DMS 273 (cell line): ENCODE measurements at regions not wholly inside any gene's neighbourhood (a gene's known extent, or its start where the extent isn't known, plus 50 kb on each side); places are given as distances from the start of the nearest gene placed in this dataset.
A peak's percentile ranks its signal among the peaks of the same experiment; 100 is the strongest.

Source experiments
- DNase-seq: peaks from one replicate; lab custom pipeline; 2025; ENCODE audit not compliant: unreplicated experiment; lab: John Stamatoyannopoulos, UW

- no peak for DNase-seq
Measured at GRCh38 chr6:135789375-135790050, 62.0 kb upstream of the PDE7B start.

- DNase-seq = no peak
Measured at GRCh38 chr6:135791441-135791840, 60.1 kb upstream of the PDE7B start.

GRCh38 chr6:135796643-135797305 is 54.7 kb upstream of the PDE7B start:
- peak; percentile 59 for DNase-seq

GRCh38 chr6:135797361-135797760 is 54.1 kb upstream of the PDE7B start:
- DNase-seq = no peak

- no peak for DNase-seq
Measured at GRCh38 chr6:135798751-135799515, 52.6 kb upstream of the PDE7B start.
